HUES64 (cell line): ENCODE measurements at regions not wholly inside any gene's neighbourhood (a gene's known extent, or its start where the extent isn't known, plus 50 kb on each side); places are given as distances from the start of the nearest gene placed in this dataset.
"Not testable (repeated sequence)": the region's sequence is repeated elsewhere in the genome, so short reads cannot be mapped to it uniquely, and the experiment has no call there.

Experiments
- H3K27ac ChIP-seq: 2 replicates; pipeline ENCODE4 v1.7.0; 2013; ENCODE audit warnings: low read depth, low read length, inconsistent platforms
- H3K27me3 ChIP-seq: 2 replicates; pipeline ENCODE4 v1.6.1; 2013; ENCODE audit warnings: mild to moderate bottlenecking, low read length; ENCODE audit not compliant: insufficient read depth
- H3K36me3 ChIP-seq: 2 replicates; pipeline ENCODE4 v1.6.1; 2013; ENCODE audit warnings: mild to moderate bottlenecking, low read length; ENCODE audit not compliant: insufficient read depth
- H3K4me1 ChIP-seq: 2 replicates; pipeline ENCODE4 v1.6.1; 2013; ENCODE audit warnings: mild to moderate bottlenecking, low read length, moderate library complexity; ENCODE audit not compliant: insufficient read depth
- H3K4me3 ChIP-seq: 2 replicates; pipeline ENCODE4 v1.5.1; 2013; ENCODE audit warnings: mild to moderate bottlenecking, low read length, moderate library complexity
- H3K9ac ChIP-seq: 2 replicates; pipeline ENCODE4 v1.6.1; 2013; ENCODE audit warnings: mild to moderate bottlenecking, low read depth, low read length
- H3K9me3 ChIP-seq: 2 replicates; pipeline ENCODE4 v1.6.1; 2013; ENCODE audit warnings: low read depth, low read length; ENCODE audit not compliant: insufficient read depth
- WGBS: fragments of 150-250, 120-280 bp; methylation state at CpG from one replicate; pipeline ENCODE4 v1.1.7; 2013; ENCODE audit warnings: missing lambda C conversion rate; 5-methylcytosine and 5-hydroxymethylcytosine counted together

DNA sequence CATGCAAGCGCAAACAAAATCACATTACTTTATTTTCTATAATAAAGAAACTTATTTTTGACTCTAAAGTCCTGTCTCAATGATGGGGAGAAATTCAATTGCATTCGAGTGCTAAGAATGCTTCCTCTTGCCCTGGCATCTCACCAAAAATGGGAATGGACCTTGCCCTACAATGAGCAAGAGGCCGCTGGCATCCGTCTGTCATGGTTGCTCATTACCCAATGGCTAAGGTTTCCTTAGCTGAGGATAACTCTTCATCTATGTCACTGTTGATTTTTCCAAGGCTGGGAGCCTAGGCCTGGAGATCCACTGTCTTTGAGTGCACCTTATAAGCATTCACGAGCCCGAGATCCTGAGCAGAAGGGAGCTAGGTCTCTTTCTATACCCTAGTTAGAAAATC is 471.3 kb upstream of the NRSN1 start:
- no peak overlapping the region for H3K4me3 ChIP-seq
- H3K9ac ChIP-seq: no peak overlapping the region
- no peak overlapping the region for H3K27ac ChIP-seq
- no peaks in the 10 kb centered on the region for H3K9me3 ChIP-seq
- peaks cover 3% of the 10 kb centered on the region for H3K4me1 ChIP-seq
- WGBS: 77% methylated on average over 5 of the region's 6 CpGs
- H3K36me3 ChIP-seq: no peaks in the 10 kb centered on the region
- no peaks in the 10 kb centered on the region for H3K27me3 ChIP-seq

DNA sequence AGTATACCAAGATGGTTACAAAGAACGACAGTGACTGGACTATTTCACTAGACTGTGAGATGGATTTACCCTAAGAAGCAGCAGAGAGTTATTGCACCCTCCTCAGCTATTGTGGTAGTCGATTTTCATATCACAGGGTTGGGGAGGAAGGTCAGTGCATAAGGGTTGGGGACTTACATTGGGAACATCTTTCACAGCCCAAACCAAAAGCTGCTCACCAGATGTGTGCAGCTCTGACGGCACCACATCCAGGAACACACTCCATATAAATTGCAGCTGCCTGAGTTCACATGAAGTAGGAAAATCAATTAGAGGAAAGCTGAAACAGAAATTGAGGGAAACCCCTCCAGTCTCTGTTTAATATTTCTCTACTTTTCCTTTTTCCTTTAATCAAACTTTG is 470.5 kb upstream of the NRSN1 start:
- Histone ChIP-seq H3K4me3 (no peak overlapping the region), H3K4me1 (peaks cover 3% of the 10 kb centered on the region), H3K9me3 (no peaks in the 10 kb centered on the region), H3K36me3 (no peaks in the 10 kb centered on the region), H3K27ac (no peak overlapping the region), H3K9ac (no peak overlapping the region), H3K27me3 (no peaks in the 10 kb centered on the region)
- 90% methylated on average over 3 of the region's 3 CpGs for WGBS

DNA sequence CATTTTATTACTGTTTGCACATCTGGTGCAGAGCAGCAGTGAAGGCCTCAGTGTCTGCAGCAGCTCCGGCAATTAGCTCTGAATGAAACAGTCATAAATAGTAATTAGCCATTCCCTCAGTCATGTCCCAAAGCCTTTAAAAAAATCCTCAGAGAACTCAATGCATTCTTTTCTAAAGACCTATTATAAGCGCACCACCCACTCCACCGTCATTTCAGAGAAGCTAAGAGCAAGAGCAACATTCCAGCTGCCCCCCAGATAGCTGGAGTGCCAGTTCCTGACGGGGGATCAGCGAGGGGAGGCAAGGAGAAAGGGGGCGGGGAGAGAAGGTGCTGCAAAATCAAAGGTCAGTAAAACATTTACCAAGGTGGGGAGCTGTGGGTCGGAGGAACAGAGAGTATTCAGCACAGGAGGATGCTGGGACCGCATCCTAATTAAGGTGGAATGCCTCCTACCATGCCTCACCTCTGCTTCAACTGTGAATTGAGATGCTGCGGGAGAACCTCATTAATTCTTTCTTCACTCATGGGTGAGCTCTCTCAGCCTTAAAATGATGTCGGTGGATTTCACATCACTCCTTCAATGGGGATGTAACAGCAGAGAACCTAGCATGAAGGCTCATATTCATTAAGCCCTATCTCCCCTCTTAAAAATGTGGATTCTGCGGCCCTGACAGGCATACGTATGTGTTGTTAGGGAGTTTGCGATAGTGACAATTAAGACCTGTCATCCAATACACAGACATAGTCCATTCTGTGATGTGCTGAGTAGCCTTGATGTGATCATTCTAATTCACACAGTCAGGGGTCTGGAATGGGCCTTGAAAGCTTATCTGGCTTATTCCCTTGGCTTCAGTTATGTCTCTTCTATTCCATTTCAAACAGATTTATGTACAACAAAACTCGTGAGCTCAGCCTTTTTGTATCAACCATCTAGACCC is 469.5 kb upstream of the NRSN1 start:
- Histone ChIP-seq H3K27me3 (no peaks in the 10 kb centered on the region), H3K4me3 (no peak overlapping the region), H3K9ac (no peak overlapping the region), H3K27ac (no peak overlapping the region), H3K4me1 (peaks cover 3% of the 10 kb centered on the region), H3K9me3 (no peaks in the 10 kb centered on the region), H3K36me3 (no peaks in the 10 kb centered on the region)
- whole genome bisulfite sequencing: 88% methylated on average over 13 of the region's 14 CpGs

DNA sequence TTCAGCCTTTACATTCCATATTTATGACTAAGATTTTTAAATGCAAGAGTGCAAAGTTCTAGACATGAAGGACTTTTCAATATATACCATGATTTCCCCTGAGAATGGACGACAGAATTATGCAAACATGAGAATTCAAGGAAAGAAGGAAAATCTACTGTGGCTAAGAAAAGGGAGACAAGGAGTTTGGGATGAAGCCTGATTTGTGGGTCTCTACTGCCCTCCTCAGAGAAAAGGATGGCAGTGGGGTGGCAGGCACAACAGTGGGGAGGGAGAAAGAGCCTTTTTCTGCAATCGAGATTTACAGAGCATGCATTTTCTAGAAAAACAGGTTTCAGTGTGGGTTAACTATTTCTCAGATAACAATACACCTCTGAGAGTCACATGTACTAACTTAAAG is 466.9 kb upstream of the NRSN1 start:
- WGBS: 40% methylated on average over 2 of the region's 2 CpGs
- Histone ChIP-seq H3K36me3 (no peaks in the 10 kb centered on the region), H3K9ac (no peak overlapping the region), H3K27ac (no peak overlapping the region), H3K4me1 (peaks cover 3% of the 10 kb centered on the region), H3K4me3 (no peak overlapping the region), H3K9me3 (no peaks in the 10 kb centered on the region), H3K27me3 (no peaks in the 10 kb centered on the region)

DNA sequence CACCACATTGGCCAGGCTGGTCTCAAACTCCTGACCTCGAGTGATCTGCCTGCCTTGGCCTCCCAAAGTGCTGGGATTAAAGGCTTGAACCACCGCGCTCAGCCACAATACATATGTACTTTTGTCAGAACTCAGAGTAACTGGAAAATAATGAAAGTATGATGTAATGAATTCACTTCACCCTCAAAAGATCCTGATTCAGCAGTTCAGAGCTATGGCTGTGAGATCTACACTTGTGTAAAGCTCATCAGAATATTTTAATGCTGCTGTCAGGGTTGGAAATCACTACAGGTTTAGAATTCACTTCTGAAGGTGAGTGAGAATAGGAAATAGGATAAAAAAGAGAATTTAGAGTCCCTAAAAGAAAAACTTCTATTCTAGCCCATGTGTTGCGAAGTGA is 464.5 kb upstream of the NRSN1 start:
- Histone ChIP-seq H3K9ac (no peak overlapping the region), H3K9me3 (no peaks in the 10 kb centered on the region), H3K4me1 (peaks cover 3% of the 10 kb centered on the region), H3K36me3 (no peaks in the 10 kb centered on the region), H3K27ac (no peak overlapping the region), H3K4me3 (no peak overlapping the region), H3K27me3 (no peaks in the 10 kb centered on the region)
- WGBS: 93% methylated on average over 2 of the region's 4 CpGs

DNA sequence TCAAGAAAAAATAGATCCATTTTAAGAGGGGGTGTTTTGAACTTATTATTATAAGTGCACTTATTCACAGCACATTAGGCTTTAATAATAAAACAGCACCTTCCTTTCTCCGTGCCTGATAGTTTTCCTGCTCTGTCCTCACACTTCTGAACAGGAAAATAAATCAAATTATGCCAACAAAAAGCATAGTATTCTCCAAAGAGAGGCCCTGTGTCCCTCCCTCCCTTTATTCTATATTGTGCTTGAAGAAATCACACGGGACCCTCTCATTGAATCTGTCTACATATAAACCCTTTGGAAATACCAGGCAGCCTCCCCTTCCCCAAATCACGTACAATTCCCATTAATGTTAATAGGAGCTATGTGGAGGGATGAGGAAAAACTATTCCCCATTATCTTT is 462.9 kb upstream of the NRSN1 start:
- no peaks in the 10 kb centered on the region for H3K36me3 ChIP-seq
- no peaks in the 10 kb centered on the region for H3K27me3 ChIP-seq
- no peak overlapping the region for H3K27ac ChIP-seq
- H3K9me3 ChIP-seq: no peaks in the 10 kb centered on the region; the same call in 1 of the 2 replicates
- no peak overlapping the region for H3K9ac ChIP-seq
- peaks cover 3% of the 10 kb centered on the region for H3K4me1 ChIP-seq
- 94% methylated on average over 2 of the region's 3 CpGs for WGBS
- H3K4me3 ChIP-seq: no peak overlapping the region

DNA sequence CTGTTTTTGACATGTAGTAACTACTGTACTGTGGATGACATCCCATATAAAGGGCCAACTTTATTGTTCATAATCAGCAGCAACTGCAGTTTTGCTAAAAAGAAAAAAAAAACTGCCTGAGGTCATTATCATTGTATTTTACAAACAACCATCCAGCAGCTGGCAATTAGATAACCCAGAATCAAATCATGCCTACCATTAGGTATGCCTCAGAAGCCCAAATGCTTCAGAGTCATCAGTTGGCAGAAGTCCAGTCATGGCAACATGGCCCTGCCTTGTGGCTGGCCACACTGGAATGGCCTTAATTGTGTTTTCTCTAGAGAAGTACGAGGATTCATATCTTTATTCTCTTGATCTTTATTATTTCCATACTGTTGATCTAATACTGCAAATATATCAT is 462.4 kb upstream of the NRSN1 start:
- Histone ChIP-seq H3K4me1 (peaks cover 3% of the 10 kb centered on the region), H3K9me3 (no peaks in the 10 kb centered on the region; the same call in 1 of the 2 replicates), H3K27ac (no peak overlapping the region), H3K36me3 (no peaks in the 10 kb centered on the region), H3K27me3 (no peaks in the 10 kb centered on the region), H3K4me3 (no peak overlapping the region), H3K9ac (no peak overlapping the region)
- no CpG with 5 or more reads among the region's 1 CpG for WGBS

DNA sequence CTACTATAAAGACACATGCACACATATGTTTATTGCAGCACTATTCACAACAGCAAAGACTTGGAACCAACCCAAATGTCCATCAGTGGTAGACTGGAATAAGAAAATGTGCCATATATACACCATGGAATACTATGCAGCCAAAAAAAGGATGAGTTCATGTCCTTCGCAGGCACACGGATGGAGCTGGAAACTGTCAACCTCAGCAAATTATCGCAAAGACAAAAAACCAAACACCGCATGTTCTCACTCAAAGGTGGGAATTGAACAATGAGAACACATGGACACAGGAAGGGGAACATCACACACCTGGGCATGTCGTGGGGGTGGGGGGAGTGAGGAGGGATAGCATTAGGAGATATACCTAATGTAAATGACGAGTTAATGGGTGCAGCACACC is 460.1 kb upstream of the NRSN1 start:
- H3K27ac ChIP-seq, H3K9ac ChIP-seq, H3K27me3 ChIP-seq, H3K4me1 ChIP-seq, H3K9me3 ChIP-seq, H3K4me3 ChIP-seq, H3K36me3 ChIP-seq: not testable (repeated sequence)
- WGBS: 93% methylated on average over 6 of the region's 6 CpGs

DNA sequence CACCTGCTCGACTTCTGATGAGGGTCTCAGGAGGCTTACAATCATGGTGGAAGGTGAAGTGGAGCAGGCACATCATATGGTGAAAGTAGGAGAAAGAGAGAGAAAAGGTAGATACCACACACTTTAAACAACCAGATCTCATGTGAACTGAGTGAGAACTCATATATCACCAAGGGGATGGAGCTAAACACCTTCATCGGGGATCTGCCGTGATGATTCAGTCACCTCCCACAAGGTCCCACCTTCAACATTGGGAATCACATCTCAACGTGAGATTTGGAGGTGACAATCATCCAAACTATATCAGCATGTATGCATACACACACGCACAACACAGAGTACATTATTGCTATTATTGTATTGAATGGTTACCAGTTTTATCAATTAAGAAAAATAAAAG is 453.3 kb upstream of the NRSN1 start:
- Histone ChIP-seq H3K27ac (no peak overlapping the region), H3K9me3 (peaks cover 14% of the 10 kb centered on the region), H3K4me1 (no peaks in the 10 kb centered on the region), H3K4me3 (no peak overlapping the region), H3K36me3 (no peaks in the 10 kb centered on the region), H3K27me3 (no peaks in the 10 kb centered on the region), H3K9ac (no peak overlapping the region)
- 94% methylated on average over 4 of the region's 5 CpGs for WGBS

DNA sequence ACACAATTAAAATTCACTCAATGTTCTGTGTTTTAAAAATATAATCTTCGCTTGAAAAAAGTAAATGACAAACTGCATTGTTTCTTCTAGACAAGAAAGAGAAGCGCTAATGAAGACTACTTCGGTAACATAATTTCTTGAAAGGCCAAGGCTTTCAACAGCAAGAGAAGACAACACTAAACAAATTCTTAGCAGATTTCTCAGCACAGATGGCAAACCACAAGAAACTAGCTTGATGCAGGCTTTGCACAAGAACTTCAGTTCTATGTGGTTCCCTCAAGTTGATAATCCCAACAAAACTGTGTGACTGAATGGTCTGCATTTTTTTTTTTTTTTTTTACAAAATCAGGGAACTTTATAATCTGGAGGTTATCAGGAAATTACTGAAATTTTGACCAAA is 447.4 kb upstream of the NRSN1 start:
- Histone ChIP-seq H3K4me1 (no peaks in the 10 kb centered on the region), H3K9me3 (no peaks in the 10 kb centered on the region), H3K4me3 (no peak overlapping the region), H3K27ac (no peak overlapping the region), H3K36me3 (no peaks in the 10 kb centered on the region), H3K9ac (no peak overlapping the region), H3K27me3 (no peaks in the 10 kb centered on the region)
- WGBS: 94% methylated on average over 3 of the region's 3 CpGs

DNA sequence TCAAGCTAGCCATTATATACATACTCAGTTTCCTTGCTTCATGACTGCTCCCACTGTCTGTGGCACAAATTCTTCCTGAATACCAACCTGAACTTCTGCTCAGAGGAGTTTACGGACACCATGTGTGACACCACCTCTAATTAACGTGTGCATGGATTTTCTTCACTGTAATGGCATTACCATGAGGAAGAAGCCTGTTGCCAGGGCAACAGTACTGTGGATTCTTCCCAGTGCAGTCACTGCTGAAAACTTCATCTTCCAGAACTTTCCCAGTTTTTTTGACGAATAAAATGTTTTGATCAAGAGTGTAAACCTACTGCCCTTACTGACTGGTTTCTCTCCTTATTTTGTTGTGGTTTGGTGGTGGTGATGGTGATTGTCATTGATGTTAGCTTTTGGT is 444.3 kb upstream of the NRSN1 start:
- 94% methylated on average over 2 of the region's 3 CpGs for WGBS
- no peaks in the 10 kb centered on the region for H3K36me3 ChIP-seq

DNA sequence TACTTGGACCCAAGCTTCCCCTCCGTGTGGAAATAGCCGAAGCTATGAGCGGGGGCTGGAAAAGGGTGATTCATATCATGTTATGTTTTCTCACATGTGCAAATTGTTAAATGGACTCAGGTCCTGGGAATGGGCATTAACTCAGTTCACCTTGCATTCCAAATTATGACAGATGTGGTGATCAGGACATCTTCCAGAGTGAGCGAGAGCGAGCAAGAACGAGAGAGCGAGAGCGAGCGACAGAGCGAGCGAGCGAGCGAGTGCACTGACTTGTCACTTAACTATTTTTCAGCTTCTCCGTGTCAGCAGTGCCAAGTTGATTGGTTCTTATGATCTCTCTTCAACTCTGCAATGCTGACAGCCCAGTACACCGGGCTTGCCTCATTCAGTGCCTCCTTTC is 437.4 kb upstream of the NRSN1 start:
- H3K27me3 ChIP-seq: no peaks in the 10 kb centered on the region
- 83% methylated on average over 15 of the region's 15 CpGs for WGBS
- no peak overlapping the region for H3K27ac ChIP-seq

More for the DNA sequence above, 444.3 kb upstream of the NRSN1 start:
- Histone ChIP-seq H3K4me1 (no peaks in the 10 kb centered on the region), H3K27ac (no peak overlapping the region), H3K4me3 (no peak overlapping the region), H3K9me3 (no peaks in the 10 kb centered on the region), H3K27me3 (no peaks in the 10 kb centered on the region), H3K9ac (no peak overlapping the region)

More for the DNA sequence above, 437.4 kb upstream of the NRSN1 start:
- Histone ChIP-seq H3K36me3 (no peaks in the 10 kb centered on the region), H3K9ac (no peak overlapping the region), H3K9me3 (no peaks in the 10 kb centered on the region), H3K4me1 (no peaks in the 10 kb centered on the region), H3K4me3 (no peak overlapping the region)
